H9 (cell line): ENCODE measurements at regions not wholly inside any gene's neighbourhood (a gene's known extent, or its start where the extent isn't known, plus 50 kb on each side); places are given as distances from the start of the nearest gene placed in this dataset.

ENCODE experiments used
- DNase-seq: peaks from one replicate; pipeline ENCODE4 v3.0.0-alpha.2; 2017
- H2AFZ ChIP-seq: one replicate; pipeline ENCODE4 v1.6.1; 2013; ENCODE audit warnings: mild to moderate bottlenecking, low read length, control low read depth, moderate library complexity
- H2AK5ac ChIP-seq: 2 replicates; pipeline ENCODE4 v1.6.1; 2013; ENCODE audit warnings: low read length, control low read depth, mixed read lengths; ENCODE audit not compliant: insufficient read length
- H2BK120ac ChIP-seq: one replicate; pipeline ENCODE4 v1.6.1; 2013; ENCODE audit warnings: low read depth, mild to moderate bottlenecking, low read length, control low read depth, inconsistent platforms; ENCODE audit not compliant: poor library complexity, severe bottlenecking
- H2BK12ac ChIP-seq: 2 replicates; pipeline ENCODE4 v1.6.1; 2013; ENCODE audit warnings: low read length, control low read depth, mixed read lengths, low read depth; ENCODE audit not compliant: insufficient read length
- H2BK15ac ChIP-seq: 2 replicates; pipeline ENCODE4 v1.6.1; 2013; ENCODE audit warnings: low read depth, low read length, control low read depth
- H2BK20ac ChIP-seq: one replicate; pipeline ENCODE4 v1.6.1; 2013; ENCODE audit warnings: low read depth, mild to moderate bottlenecking, low read length, control low read depth, inconsistent platforms; ENCODE audit not compliant: poor library complexity, severe bottlenecking
- H2BK5ac ChIP-seq: 2 replicates; pipeline ENCODE4 v1.6.1; 2013; ENCODE audit warnings: low read length, control low read depth, mixed read lengths; ENCODE audit not compliant: insufficient read length
- H3K14ac ChIP-seq: 2 replicates; pipeline ENCODE4 v1.6.1; 2013; ENCODE audit warnings: low read length, control low read depth; ENCODE audit not compliant: insufficient read depth
- H3K18ac ChIP-seq: 2 replicates; pipeline ENCODE4 v1.6.1; 2013; ENCODE audit warnings: low read depth, mild to moderate bottlenecking, mixed read lengths, low read length, control low read depth; ENCODE audit not compliant: insufficient read length
- H3K23ac ChIP-seq: 2 replicates; pipeline ENCODE4 v1.6.1; 2013; ENCODE audit warnings: low read length, control low read depth, mixed read lengths, low read depth; ENCODE audit not compliant: insufficient read length
- H3K23me2 ChIP-seq: 2 replicates; pipeline ENCODE4 v1.6.1; 2013; ENCODE audit warnings: low read depth, mild to moderate bottlenecking, mixed read lengths, low read length, control low read depth; ENCODE audit not compliant: insufficient read length, poor library complexity, severe bottlenecking
- H3K27ac ChIP-seq: 2 replicates; pipeline ENCODE4 v1.5.1; 2013; ENCODE audit warnings: low read length, control low read depth, mixed read lengths, low read depth; ENCODE audit not compliant: insufficient read length
- H3K27me3 ChIP-seq: 2 replicates; pipeline ENCODE4 v1.6.1; 2013; ENCODE audit warnings: low read length, control low read depth, inconsistent platforms; ENCODE audit not compliant: insufficient read depth
- H3K4ac ChIP-seq: 2 replicates; pipeline ENCODE4 v1.6.1; 2013; ENCODE audit warnings: low read depth, mild to moderate bottlenecking, control low read depth, inconsistent platforms, low read length, moderate library complexity
- H3K4me1 ChIP-seq: 2 replicates; pipeline ENCODE4 v1.6.1; 2013; ENCODE audit warnings: low read length, control low read depth, inconsistent platforms; ENCODE audit not compliant: insufficient read depth
- H3K4me2 ChIP-seq: 2 replicates; pipeline ENCODE4 v1.6.1; 2013; ENCODE audit warnings: low read length, control low read depth, mixed read lengths; ENCODE audit not compliant: insufficient read length, insufficient read depth
- H3K56ac ChIP-seq: 2 replicates; pipeline ENCODE4 v1.6.1; 2013; ENCODE audit warnings: low read depth, mild to moderate bottlenecking, mixed read lengths, low read length, control low read depth; ENCODE audit not compliant: insufficient read length
- H3K79me1 ChIP-seq: 2 replicates; pipeline ENCODE4 v1.6.1; 2013; ENCODE audit warnings: low read depth, mild to moderate bottlenecking, moderate library complexity, low read length, control low read depth, inconsistent platforms; ENCODE audit not compliant: insufficient read depth, poor library complexity, severe bottlenecking
- H3K79me2 ChIP-seq: 2 replicates; pipeline ENCODE4 v1.6.1; 2013; ENCODE audit warnings: low read length, control low read depth, inconsistent platforms; ENCODE audit not compliant: insufficient read depth
- H3K9ac ChIP-seq: 2 replicates; pipeline ENCODE4 v1.6.1; 2013; ENCODE audit warnings: low read length, control low read depth, mixed read lengths; ENCODE audit not compliant: insufficient read length; ENCODE audit errors: extremely low read depth
- H3K9me3 ChIP-seq: one replicate; pipeline ENCODE4 v1.6.1; 2013; ENCODE audit warnings: low read depth, low read length, inconsistent platforms; ENCODE audit not compliant: control insufficient read depth
- H3T11ph ChIP-seq: one replicate; pipeline ENCODE4 v1.6.1; 2013; ENCODE audit warnings: mild to moderate bottlenecking, low read length, control low read depth, inconsistent platforms
- H4K20me1 ChIP-seq: one replicate; pipeline ENCODE4 v1.6.1; 2013; ENCODE audit not compliant: control insufficient read depth, insufficient read length, insufficient read depth
- H4K5ac ChIP-seq: 2 replicates; pipeline ENCODE4 v1.6.1; 2013; ENCODE audit warnings: low read depth, mild to moderate bottlenecking, mixed read lengths, low read length, control low read depth; ENCODE audit not compliant: insufficient read length
- H4K8ac ChIP-seq: replicated peaks from 2 replicates; pipeline ENCODE4 v1.6.1; 2013; ENCODE audit warnings: low read length, control low read depth, mixed read lengths, low read depth; ENCODE audit not compliant: insufficient read length
- H4K91ac ChIP-seq: 2 replicates; pipeline ENCODE4 v1.6.1; 2013; ENCODE audit warnings: low read depth, mild to moderate bottlenecking, moderate library complexity, mixed read lengths, low read length, control low read depth; ENCODE audit not compliant: insufficient read length
- H3K27ac Mint-ChIP-seq, 3 experiments: 2 replicates in 2 of 3; 3 replicates in 1 of 3; pipeline ENCODE4 v1.8.0; 2020 to 2021; ENCODE audit warnings: mixed read lengths in 3 of 3, mild to moderate bottlenecking in 1 of 3, moderate library complexity in 1 of 3
- H3K27me3 Mint-ChIP-seq: 2 replicates; pipeline ENCODE4 v1.8.0; 2021; ENCODE audit warnings: low read depth, mild to moderate bottlenecking, moderate library complexity, mixed read lengths
- H3K36me3 Mint-ChIP-seq, 3 experiments: 2 replicates in 2 of 3; 3 replicates in 1 of 3; pipeline ENCODE4 v1.8.0; 2020 to 2021; ENCODE audit warnings: low read depth in 3 of 3, mixed read lengths in 3 of 3; ENCODE audit not compliant: insufficient read depth in 1 of 3
- H3K4me1 Mint-ChIP-seq, 2 experiments: 2 replicates each; pipeline ENCODE4 v1.8.0; 2020; ENCODE audit warnings: mixed read lengths in 2 of 2
- H3K4me3 Mint-ChIP-seq, 2 experiments: 2 replicates in 1 of 2; 3 replicates in 1 of 2; pipeline ENCODE4 v1.8.0; 2020 to 2021; ENCODE audit warnings: mild to moderate bottlenecking in 2 of 2, mixed read lengths in 2 of 2, moderate library complexity in 1 of 2
- H3K9me3 Mint-ChIP-seq, 2 experiments: 2 replicates in 1 of 2; 3 replicates in 1 of 2; pipeline ENCODE4 v1.8.0; 2020; ENCODE audit warnings: mild to moderate bottlenecking in 2 of 2, mixed read lengths in 2 of 2, moderate library complexity in 1 of 2
- CTCF ChIP-seq: fragments of 200-600 bp; sonication (generic); conservative IDR thresholded peaks from 3 replicates; pipeline ENCODE4 v1.8.0; 2021; ENCODE audit warnings: antibody characterized with exemption, mild to moderate bottlenecking
- WGBS: extraction: QIAGEN DNeasy Blood & Tissue Kit; methylation state at CpG from one replicate; pipeline ENCODE4 v1.1.7; 2013; ENCODE audit warnings: missing lambda C conversion rate, low lambda C conversion rate, mixed read lengths; ENCODE audit not compliant: insufficient read length; ENCODE audit errors: extremely low coverage; 5-methylcytosine and 5-hydroxymethylcytosine counted together

GRCh38 chr7:152514771-152515105 is 78.9 kb upstream of the KMT2C start:
- Histone ChIP-seq H3K27ac (no peak overlapping the region), H3K9ac (no peak overlapping the region), H3K79me2 (no peaks in the 10 kb centered on the region), H3K23me2 (no peaks in the 10 kb centered on the region), H4K5ac (no peak overlapping the region), H3K23ac (no peak overlapping the region), H2BK20ac (no peak overlapping the region), H3K4ac (no peak overlapping the region), H2AK5ac (no peak overlapping the region), H4K91ac (no peak overlapping the region), H4K20me1 (no peaks in the 10 kb centered on the region), H3K14ac (no peak overlapping the region), H2AFZ (no peak overlapping the region), H4K8ac (no peak overlapping the region), H2BK15ac (no peak overlapping the region), H3K18ac (no peak overlapping the region), H3K56ac (no peak overlapping the region), H3T11ph (no peak overlapping the region), H3K27me3 (no peaks in the 10 kb centered on the region), H2BK12ac (no peak overlapping the region), H2BK120ac (no peak overlapping the region), H3K4me1 (no peaks in the 10 kb centered on the region), H3K4me2 (no peak overlapping the region), H3K79me1 (no peaks in the 10 kb centered on the region), H2BK5ac (no peak overlapping the region), H3K9me3 (peaks cover 7% of the 10 kb centered on the region)
- Mint-ChIP-seq H3K9me3 (peaks cover 8 to 11% of the 10 kb centered on the region in 2 experiments), H3K4me3 (no peak overlapping the region), H3K4me1 (peaks cover 0 to 3% of the 10 kb centered on the region in 2 experiments; a peak in 1 of 4 replicates), H3K27ac (no peak overlapping the region), H3K27me3 (no peaks in the 10 kb centered on the region; the same call in 1 of the 2 replicates), H3K36me3 (peaks cover 0 to 5% (median 4%) of the 10 kb centered on the region in 3 experiments; a peak in 3 of 7 replicates)
- DNase-seq = no peak
- TF ChIP-seq CTCF = no peak
- no CpG with 5 or more reads among the region's 14 CpGs for WGBS
